HEK293 (cell line): ENCODE measurements at regions not wholly inside any gene's neighbourhood (a gene's known extent, or its start where the extent isn't known, plus 50 kb on each side); places are given as distances from the start of the nearest gene placed in this dataset.

ENCODE experiments used
- CTCF ChIA-PET: fragments of 350-600 bp; formaldehyde crosslinking; extraction: SDS; loops from one replicate; lab custom pipeline; 2021; ENCODE audit warnings: antibody characterized with exemption; lab: Yijun Ruan, JAX
- POLR2A ChIA-PET: fragments of 300-600 bp; formaldehyde crosslinking; extraction: SDS; loops from one replicate; lab custom pipeline; 2020; ENCODE audit warnings: antibody characterized with exemption, inconsistent platforms; lab: Yijun Ruan, JAX
- H3K27ac ChIP-seq: fragments of 200-500 bp; sonication (Bioruptor generic); 2 replicates; pipeline ENCODE4 v1.5.1; 2014; ENCODE audit warnings: low read depth, low read length, control low read depth, inconsistent platforms; ENCODE audit errors: extremely low read depth
- H3K36me3 ChIP-seq, 2 experiments: fragments of 200-500 bp in 1 of 2; sonication (Bioruptor generic) in 1 of 2; 1 replicate in 1 of 2; 2 replicates in 1 of 2; pipeline ENCODE4 v1.5.1; 2014 to 2017; ENCODE audit warnings: inconsistent platforms in 2 of 2, low read length in 2 of 2; ENCODE audit not compliant: control insufficient read depth in 2 of 2, insufficient read depth in 1 of 2
- H3K4me1 ChIP-seq: fragments of 200-500 bp; sonication (Bioruptor generic); 2 replicates; pipeline ENCODE4 v1.5.1; 2014; ENCODE audit warnings: mild to moderate bottlenecking, low read length, inconsistent platforms; ENCODE audit not compliant: control insufficient read depth, insufficient read depth
- H3K4me3 ChIP-seq: 2 replicates; pipeline ENCODE4 v1.5.1; 2011; ENCODE audit warnings: low read depth, mild to moderate bottlenecking, control low read depth, low read length, moderate library complexity
- H3K9me3 ChIP-seq: fragments of 200-500 bp; sonication (Bioruptor generic); 2 replicates; pipeline ENCODE4 v1.5.1; 2014; ENCODE audit warnings: low read depth, low read length, inconsistent platforms; ENCODE audit not compliant: control insufficient read depth, insufficient read depth
- GFI1B ChIP-seq: fragments of 450-650 bp; formaldehyde crosslinking; IDR thresholded peaks from 2 replicates; pipeline ENCODE4 v1.5.1; 2016; ENCODE audit warnings: missing biosample characterization, missing genetic modification characterization
- KLF7 ChIP-seq: fragments of 450-650 bp; formaldehyde crosslinking; IDR thresholded peaks from 2 replicates; pipeline ENCODE4 v1.5.1; 2016; ENCODE audit warnings: missing biosample characterization, missing genetic modification characterization, borderline replicate concordance
- YY1 ChIP-seq: fragments of 450-650 bp; formaldehyde crosslinking; IDR thresholded peaks from 2 replicates; pipeline ENCODE4 v1.5.1; 2018; ENCODE audit warnings: missing biosample characterization, missing genetic modification characterization
- ZBTB1 ChIP-seq: fragments of 450-650 bp; formaldehyde crosslinking; IDR thresholded peaks from 2 replicates; pipeline ENCODE4 v1.5.1; 2016; ENCODE audit warnings: missing biosample characterization, missing genetic modification characterization
- ZBTB17 ChIP-seq: fragments of 450-650 bp; formaldehyde crosslinking; IDR thresholded peaks from 2 replicates; pipeline ENCODE4 v1.5.1; 2016; ENCODE audit warnings: missing biosample characterization, missing genetic modification characterization
- ZBTB21 ChIP-seq: fragments of 450-650 bp; formaldehyde crosslinking; IDR thresholded peaks from 2 replicates; pipeline ENCODE4 v1.5.1; 2017; ENCODE audit warnings: missing biosample characterization, missing genetic modification characterization
- ZBTB44 ChIP-seq: fragments of 450-650 bp; IDR thresholded peaks from 2 replicates; pipeline ENCODE4 v1.5.1; 2018; ENCODE audit warnings: missing biosample characterization, mild to moderate bottlenecking, missing genetic modification characterization
- ZFP69B ChIP-seq: fragments of 450-650 bp; formaldehyde crosslinking; IDR thresholded peaks from 2 replicates; pipeline ENCODE4 v1.5.1; 2016; ENCODE audit warnings: missing biosample characterization, missing genetic modification characterization
- ZNF140 ChIP-seq: fragments of 450-650 bp; formaldehyde crosslinking; IDR thresholded peaks from 2 replicates; pipeline ENCODE4 v1.5.1; 2016; ENCODE audit warnings: missing biosample characterization, missing genetic modification characterization
- ZNF211 ChIP-seq: fragments of 450-650 bp; formaldehyde crosslinking; IDR thresholded peaks from 2 replicates; pipeline ENCODE4 v1.5.1; 2016; ENCODE audit warnings: low read depth, missing biosample characterization, missing genetic modification characterization
- ZNF292 ChIP-seq: fragments of 450-650 bp; formaldehyde crosslinking; IDR thresholded peaks from 2 replicates; pipeline ENCODE4 v1.5.1; 2016; ENCODE audit warnings: low read depth, missing biosample characterization, missing genetic modification characterization, borderline replicate concordance
- ZNF416 ChIP-seq: fragments of 450-650 bp; formaldehyde crosslinking; IDR thresholded peaks from 2 replicates; pipeline ENCODE4 v1.5.1; 2016; ENCODE audit warnings: missing biosample characterization, missing genetic modification characterization
- ZNF433 ChIP-seq: fragments of 450-650 bp; formaldehyde crosslinking; IDR thresholded peaks from 2 replicates; pipeline ENCODE4 v1.5.1; 2016; ENCODE audit warnings: missing biosample characterization, missing genetic modification characterization, low read depth
- ZNF558 ChIP-seq: fragments of 450-650 bp; formaldehyde crosslinking; IDR thresholded peaks from 2 replicates; pipeline ENCODE4 v1.5.1; 2016; ENCODE audit warnings: missing biosample characterization, missing genetic modification characterization
- ZNF621 ChIP-seq: fragments of 450-650 bp; formaldehyde crosslinking; IDR thresholded peaks from 2 replicates; pipeline ENCODE4 v1.5.1; 2017; ENCODE audit warnings: missing biosample characterization, missing genetic modification characterization
- ZNF704 ChIP-seq: fragments of 450-650 bp; formaldehyde crosslinking; IDR thresholded peaks from 2 replicates; pipeline ENCODE4 v1.5.1; 2016; ENCODE audit warnings: missing biosample characterization, missing genetic modification characterization
- ZNF777 ChIP-seq: fragments of 450-650 bp; formaldehyde crosslinking; IDR thresholded peaks from 2 replicates; pipeline ENCODE4 v1.5.1; 2017; ENCODE audit warnings: missing biosample characterization, missing genetic modification characterization, borderline replicate concordance
- ZNF791 ChIP-seq: fragments of 450-650 bp; formaldehyde crosslinking; IDR thresholded peaks from 2 replicates; pipeline ENCODE4 v1.5.1; 2016; ENCODE audit warnings: missing biosample characterization, missing genetic modification characterization
- ZNF837 ChIP-seq: fragments of 450-650 bp; formaldehyde crosslinking; IDR thresholded peaks from 2 replicates; pipeline ENCODE4 v1.5.1; 2016; ENCODE audit warnings: missing biosample characterization, missing genetic modification characterization
- ZSCAN23 ChIP-seq: fragments of 450-650 bp; formaldehyde crosslinking; IDR thresholded peaks from 2 replicates; pipeline ENCODE4 v1.5.1; 2016; ENCODE audit warnings: missing biosample characterization, missing genetic modification characterization

- TF ChIP-seq ZBTB21 (tag by site-specific recombination) (no peak), ZNF211 (tag by site-specific recombination) (no peak), ZNF837 (tag by site-specific recombination) (no peak), ZNF704 (tag by site-specific recombination) (no peak)
Observed at GRCh38 chr6:9494864-9495263, 920.0 kb downstream of the TFAP2A start (continued).

DNA sequence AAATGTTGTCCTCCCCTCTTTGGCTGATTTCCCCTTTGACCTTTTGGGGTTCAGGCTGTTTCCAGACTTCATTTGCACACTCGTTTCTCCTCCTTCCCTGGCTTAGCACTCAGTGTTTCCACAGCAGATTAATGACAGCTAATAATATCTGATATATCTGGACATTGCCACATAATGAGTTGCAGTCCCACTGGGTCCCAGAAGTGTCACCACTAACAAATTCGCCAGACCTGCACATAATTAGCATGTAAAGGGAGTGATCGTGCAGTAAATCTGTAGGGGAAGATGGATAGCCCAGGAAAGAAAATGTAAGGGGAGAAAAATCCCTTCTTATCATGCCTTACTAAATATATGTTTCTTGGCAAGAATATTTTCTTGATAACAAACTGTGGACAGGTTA is 922.1 kb downstream of the TFAP2A start:
- Histone ChIP-seq H3K4me1 (no peaks in the 10 kb centered on the region), H3K9me3 (no peaks in the 10 kb centered on the region), H3K36me3 (no peaks in the 10 kb centered on the region), H3K27ac (no peak overlapping the region)
- CTCF ChIA-PET = interaction anchor here (0.5 to 1.4 kb wide), 4 partner anchors 8 to 152 kb away, joined by 3 to 4 read pairs (median 4); no protein-coding TSS in a partner anchor
- TF ChIP-seq ZNF777 (tag by site-specific recombination) (no peak), ZNF621 (tag by site-specific recombination) (no peak), ZNF292 (tag by site-specific recombination) (no peak)
- TF ChIP-seq, all 188 proteins: peak for 0
- H3K4me3 ChIP-seq = no peak overlapping the region
- POLR2A ChIA-PET = no interaction called here

GRCh38 chr6:9487128-9487527 is 927.7 kb downstream of the TFAP2A start:
- H3K4me1 ChIP-seq = no peaks in the 10 kb centered on the region
- TF ChIP-seq KLF7 (tag by site-specific recombination) = no peak
- TF ChIP-seq ZNF416 (tag by site-specific recombination) = no peak
- no peak for TF ChIP-seq ZBTB44 (tag by site-specific recombination)
- TF ChIP-seq ZNF140 (tag by site-specific recombination) = no peak
- no peak for TF ChIP-seq ZNF791 (tag by site-specific recombination)
- no peak for TF ChIP-seq YY1 (tag by site-specific recombination)
- no peak for TF ChIP-seq ZNF558 (tag by site-specific recombination)
- no peak for TF ChIP-seq ZBTB17 (tag by site-specific recombination)
- TF ChIP-seq ZNF433 = no peak
- TF ChIP-seq ZFP69B = no peak
- no peak for TF ChIP-seq GFI1B (tag by site-specific recombination)
- ChIA-PET CTCF (interaction anchor here (0.6 to 1.0 kb wide), 3 partner anchors 33 to 1496 kb away, joined by 3 read pairs; no protein-coding TSS in a partner anchor), POLR2A (no interaction called here)
- H3K4me3 ChIP-seq = no peak overlapping the region
- H3K36me3 ChIP-seq = no peaks in the 10 kb centered on the region
- no peak overlapping the region for H3K27ac ChIP-seq
- no peaks in the 10 kb centered on the region for H3K9me3 ChIP-seq

DNA sequence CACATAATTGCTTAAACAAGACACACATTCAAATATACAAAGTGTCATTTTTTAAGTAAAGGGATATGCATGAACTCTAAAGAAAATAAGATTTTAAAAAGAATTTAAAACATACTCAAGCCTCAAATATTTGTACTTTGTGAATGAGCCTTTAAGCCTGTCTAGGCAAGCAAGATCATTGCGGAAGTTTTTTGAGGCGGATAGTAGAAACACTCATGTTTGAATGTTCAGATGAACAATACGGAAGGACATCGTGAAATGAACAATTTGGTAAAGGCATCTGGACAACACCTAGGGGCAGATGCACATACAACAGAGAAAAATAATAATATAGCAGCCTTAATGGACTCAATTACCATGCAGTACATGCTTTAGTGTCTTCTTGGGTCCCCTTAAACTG is 928.9 kb downstream of the TFAP2A start:
- H3K36me3 ChIP-seq = no peaks in the 10 kb centered on the region
- ChIA-PET POLR2A (no interaction called here), CTCF (interaction anchor here (0.6 kb wide), 1 partner anchor 196 kb away, joined by 3 read pairs; no protein-coding TSS in a partner anchor)
- no peaks in the 10 kb centered on the region for H3K4me1 ChIP-seq
- no peaks in the 10 kb centered on the region; the same call in 1 of the 2 replicates for H3K9me3 ChIP-seq
- H3K27ac ChIP-seq = no peak overlapping the region
- TF ChIP-seq ZBTB1 (no peak), ZSCAN23 (tag by site-specific recombination) (no peak)
- TF ChIP-seq, all 188 proteins: peak for 0
- H3K4me3 ChIP-seq = no peak overlapping the region
